Right lobe of liver (tissue), 4 donors: ENCODE measurements at regions not wholly inside any gene's neighbourhood (a gene's known extent, or its start where the extent isn't known, plus 50 kb on each side); places are given as distances from the start of the nearest gene placed in this dataset.

Experiments used
- POLR2A ChIP-seq: fragments of 450-650 bp; IDR thresholded peaks from one replicate; pipeline ENCODE4 v1.6.1; 2017; ENCODE audit warnings: antibody characterized with exemption, mild to moderate bottlenecking
- TF ChIP-seq, protein P1 (sequence below), 4 donors: fragments of 200-600 bp in 3 of 4; fragments of 450-650 bp in 1 of 4; IDR thresholded peaks; one replicate each; pipeline versions ENCODE4 v1.5.1 to v1.8.0; 2016 to 2022; ENCODE audit warnings: antibody characterized with exemption in 4 of 4, mild to moderate bottlenecking in 2 of 4
- donor health status: DM: no; HTN: no; CAD: no.
- donor health status: DM: no; HTN: no; CAD: no.
- donor health status: DM: no; HTN: yes; CAD: no.

DNA sequence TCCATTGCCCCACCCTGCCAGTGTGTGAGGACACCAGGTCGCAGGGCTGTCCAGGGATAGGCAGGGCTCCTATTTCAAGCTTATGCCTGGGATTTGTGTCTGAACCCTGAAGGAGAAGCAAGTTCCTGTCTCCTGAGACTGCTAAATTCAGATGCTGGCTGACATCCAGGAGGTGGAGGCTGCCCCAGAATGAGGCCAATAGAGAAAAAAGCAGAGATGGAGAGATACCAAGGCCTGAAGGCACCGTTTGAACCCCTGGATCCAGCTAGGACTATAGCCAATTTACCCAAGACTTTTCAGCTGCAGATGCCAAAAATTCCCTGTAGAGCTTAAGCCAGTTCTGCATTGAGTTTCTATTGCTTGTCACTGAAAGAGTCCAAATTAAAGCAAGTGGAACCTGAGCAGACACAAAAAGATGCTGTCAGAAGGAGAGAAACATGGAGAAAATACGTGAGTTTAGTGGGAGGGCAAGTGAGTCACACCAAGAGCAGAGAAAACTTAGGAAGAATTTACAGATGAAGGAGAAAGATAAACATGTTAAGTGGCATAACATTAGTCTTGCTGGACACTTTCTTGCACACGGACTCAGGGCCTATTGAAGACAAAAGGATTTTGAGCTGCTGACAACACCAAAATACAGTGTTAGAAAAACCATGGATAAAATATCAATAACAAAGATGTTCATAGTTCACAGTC is 148.6 kb downstream of the CNTN3 start:
- TF ChIP-seq, protein P1, sequence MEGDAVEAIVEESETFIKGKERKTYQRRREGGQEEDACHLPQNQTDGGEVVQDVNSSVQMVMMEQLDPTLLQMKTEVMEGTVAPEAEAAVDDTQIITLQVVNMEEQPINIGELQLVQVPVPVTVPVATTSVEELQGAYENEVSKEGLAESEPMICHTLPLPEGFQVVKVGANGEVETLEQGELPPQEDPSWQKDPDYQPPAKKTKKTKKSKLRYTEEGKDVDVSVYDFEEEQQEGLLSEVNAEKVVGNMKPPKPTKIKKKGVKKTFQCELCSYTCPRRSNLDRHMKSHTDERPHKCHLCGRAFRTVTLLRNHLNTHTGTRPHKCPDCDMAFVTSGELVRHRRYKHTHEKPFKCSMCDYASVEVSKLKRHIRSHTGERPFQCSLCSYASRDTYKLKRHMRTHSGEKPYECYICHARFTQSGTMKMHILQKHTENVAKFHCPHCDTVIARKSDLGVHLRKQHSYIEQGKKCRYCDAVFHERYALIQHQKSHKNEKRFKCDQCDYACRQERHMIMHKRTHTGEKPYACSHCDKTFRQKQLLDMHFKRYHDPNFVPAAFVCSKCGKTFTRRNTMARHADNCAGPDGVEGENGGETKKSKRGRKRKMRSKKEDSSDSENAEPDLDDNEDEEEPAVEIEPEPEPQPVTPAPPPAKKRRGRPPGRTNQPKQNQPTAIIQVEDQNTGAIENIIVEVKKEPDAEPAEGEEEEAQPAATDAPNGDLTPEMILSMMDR (IDR thresholded peaks at IDR 0.05), result no peak
- TF ChIP-seq POLR2A, result no peak
